ENCODE measurements at regions not wholly inside any gene's neighbourhood (a gene's known extent, or its start where the extent isn't known, plus 50 kb on each side); places are given as distances from the start of the nearest gene placed in this dataset.
A peak's percentile ranks its signal among the peaks of the same experiment; 100 is the strongest.

DNA sequence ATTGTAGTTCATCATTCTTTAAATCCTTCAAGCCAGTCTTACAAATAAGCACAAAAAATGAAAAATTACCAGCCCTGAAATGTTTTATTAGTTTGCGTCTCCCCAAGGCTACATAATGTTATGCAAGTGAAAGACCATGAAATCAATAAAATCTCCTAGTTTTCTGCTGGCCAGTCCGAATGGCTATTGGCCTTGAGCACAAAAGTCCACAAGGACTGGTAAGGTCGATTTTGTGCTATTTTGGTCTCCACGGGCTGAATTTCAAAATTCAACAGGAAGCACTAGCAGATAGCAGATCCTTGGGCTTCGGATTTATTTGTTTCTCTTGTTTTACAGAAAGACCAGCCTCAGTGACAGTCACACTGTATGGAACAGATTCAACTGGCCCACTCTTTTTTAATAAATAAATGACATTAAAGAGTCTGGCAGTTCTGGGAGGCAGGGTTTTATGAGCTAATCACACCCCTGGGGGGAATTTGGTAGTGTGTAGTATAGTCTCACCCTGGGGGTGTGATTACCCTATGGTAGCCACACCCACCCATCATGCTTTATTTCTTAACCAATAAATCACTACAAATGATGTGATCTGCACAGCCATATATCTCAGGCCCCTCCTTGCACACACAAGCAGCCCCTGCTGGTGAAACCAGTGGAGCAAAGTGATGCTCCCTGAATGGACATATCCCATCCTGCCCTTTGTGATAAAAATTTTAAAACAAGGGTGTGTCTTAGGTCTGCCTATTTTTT, 51.1 kb upstream of the TMEM33 start:
- TF ChIP-seq, protein P1, sequence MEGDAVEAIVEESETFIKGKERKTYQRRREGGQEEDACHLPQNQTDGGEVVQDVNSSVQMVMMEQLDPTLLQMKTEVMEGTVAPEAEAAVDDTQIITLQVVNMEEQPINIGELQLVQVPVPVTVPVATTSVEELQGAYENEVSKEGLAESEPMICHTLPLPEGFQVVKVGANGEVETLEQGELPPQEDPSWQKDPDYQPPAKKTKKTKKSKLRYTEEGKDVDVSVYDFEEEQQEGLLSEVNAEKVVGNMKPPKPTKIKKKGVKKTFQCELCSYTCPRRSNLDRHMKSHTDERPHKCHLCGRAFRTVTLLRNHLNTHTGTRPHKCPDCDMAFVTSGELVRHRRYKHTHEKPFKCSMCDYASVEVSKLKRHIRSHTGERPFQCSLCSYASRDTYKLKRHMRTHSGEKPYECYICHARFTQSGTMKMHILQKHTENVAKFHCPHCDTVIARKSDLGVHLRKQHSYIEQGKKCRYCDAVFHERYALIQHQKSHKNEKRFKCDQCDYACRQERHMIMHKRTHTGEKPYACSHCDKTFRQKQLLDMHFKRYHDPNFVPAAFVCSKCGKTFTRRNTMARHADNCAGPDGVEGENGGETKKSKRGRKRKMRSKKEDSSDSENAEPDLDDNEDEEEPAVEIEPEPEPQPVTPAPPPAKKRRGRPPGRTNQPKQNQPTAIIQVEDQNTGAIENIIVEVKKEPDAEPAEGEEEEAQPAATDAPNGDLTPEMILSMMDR (IDR thresholded peaks at IDR 0.05; ENCODE audit: low read depth, low read length): no peak
- no peak for DNase-seq (ENCODE audit: extremely low read depth, low read depth)

GRCh38 chr4:41882625-41883347, 52.4 kb upstream of the TMEM33 start:
- DNase-seq (ENCODE audit: extremely low read depth, low read depth): no peak
- TF ChIP-seq, protein P1 (IDR thresholded peaks at IDR 0.05; ENCODE audit: low read depth, low read length): peak; percentile 94

- DNase-seq (ENCODE audit: extremely low read depth, low read depth): no peak
- TF ChIP-seq, protein P1 (IDR thresholded peaks at IDR 0.05; ENCODE audit: low read depth, low read length): no peak
These were observed 53.1 kb upstream of the TMEM33 start for GRCh38 chr4:41881981-41882624.

DNA sequence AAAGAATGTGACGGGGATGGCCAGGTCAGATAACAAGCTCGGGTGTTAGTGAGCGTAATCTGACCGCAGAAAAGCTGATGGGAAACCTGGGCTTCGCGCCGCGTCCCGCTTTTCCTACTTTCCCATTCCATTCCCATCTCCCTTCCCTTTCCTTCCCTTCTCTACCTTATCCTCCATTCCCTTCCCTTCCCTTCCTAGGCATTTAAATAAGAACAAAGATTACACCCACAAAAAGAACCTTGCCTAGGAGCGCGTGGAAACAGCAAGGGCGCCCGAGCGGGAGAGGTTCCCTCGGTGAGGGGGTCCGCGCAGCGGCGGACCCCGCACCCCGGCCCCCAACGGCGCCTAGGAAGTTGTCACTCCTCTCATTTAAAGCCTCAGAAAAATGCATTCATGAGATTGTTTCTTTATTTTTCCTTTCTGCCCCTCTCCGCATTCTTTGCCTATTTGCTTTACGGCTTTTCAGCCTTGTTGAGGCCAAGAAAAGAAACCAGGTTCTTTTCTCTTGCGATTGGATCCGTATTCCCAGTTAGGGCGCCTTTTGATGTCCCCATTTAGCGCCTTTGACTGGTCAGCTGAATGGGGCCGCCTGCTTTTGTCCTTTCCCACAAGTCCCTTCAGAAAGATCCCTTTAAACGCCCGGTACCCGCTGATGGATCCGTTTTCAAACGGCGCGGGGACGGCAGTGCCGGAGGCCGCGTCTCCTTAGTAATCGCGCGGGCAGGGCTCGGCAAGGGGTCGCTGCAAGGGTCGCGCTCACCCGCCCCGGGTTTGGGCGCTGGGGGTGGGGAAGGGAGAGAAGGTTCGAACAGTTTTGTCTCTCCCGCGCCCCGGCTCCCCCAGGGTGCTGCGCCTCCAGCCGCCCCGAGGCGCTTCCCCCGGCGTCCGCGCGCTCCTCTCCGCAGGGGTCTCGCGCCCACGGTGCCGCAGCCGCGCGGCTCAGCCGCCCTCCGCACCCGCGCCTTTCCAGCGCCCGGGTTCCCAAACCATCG, 54.1 kb upstream of the TMEM33 start:
- no peak for DNase-seq (ENCODE audit: extremely low read depth, low read depth)
- TF ChIP-seq, protein P1 (IDR thresholded peaks at IDR 0.05; ENCODE audit: low read depth, low read length): no peak

- no peak for DNase-seq (ENCODE audit: extremely low read depth, low read depth)
- TF ChIP-seq, protein P1 (IDR thresholded peaks at IDR 0.05; ENCODE audit: low read depth, low read length): no peak
These were observed 55.0 kb upstream of the TMEM33 start for GRCh38 chr4:41880022-41880837.

DNA sequence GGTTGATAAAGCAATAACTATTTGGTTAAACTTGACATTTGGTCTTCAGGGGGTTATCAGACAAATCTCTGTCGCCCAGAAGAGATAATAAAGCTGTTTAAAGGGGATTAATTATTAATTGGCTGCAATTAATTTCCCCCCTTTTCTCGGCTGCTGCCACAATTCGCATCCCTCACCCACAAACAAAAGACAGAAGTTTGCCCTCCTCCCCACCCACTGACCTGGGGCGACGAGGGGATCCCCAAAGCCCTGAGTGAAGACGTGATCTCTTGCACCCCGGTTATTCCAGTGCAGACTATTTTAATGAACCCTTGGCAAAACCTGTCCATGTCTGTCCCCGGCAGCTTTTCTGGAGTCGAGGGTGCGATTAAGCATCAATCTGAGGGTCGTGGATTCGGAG, 55.7 kb upstream of the TMEM33 start:
- TF ChIP-seq, protein P1 (IDR thresholded peaks at IDR 0.05; ENCODE audit: low read depth, low read length): no peak
- no peak for DNase-seq (ENCODE audit: extremely low read depth, low read depth)
